ENCODE measurements at regions not wholly inside any gene's neighbourhood (a gene's known extent, or its start where the extent isn't known, plus 50 kb on each side); places are given as distances from the start of the nearest gene placed in this dataset.
A peak's percentile ranks its signal among the peaks of the same experiment; 100 is the strongest.
"Not testable (repeated sequence)": the region's sequence is repeated elsewhere in the genome, so short reads cannot be mapped to it uniquely, and the experiment has no call there.

GRCh38 chr6:26175033-26175427 lies 87.8 kb downstream of the HFE start:
- DNase-seq: no peak

GRCh38 chr6:26175428-26176181 lies 88.4 kb downstream of the HFE start:
- no peak for DNase-seq

- no peak for DNase-seq
Observed at GRCh38 chr6:26179675-26180074, 92.4 kb downstream of the HFE start.

GRCh38 chr6:26180346-26180745 lies 93.1 kb downstream of the HFE start:
- no peak for DNase-seq

DNA sequence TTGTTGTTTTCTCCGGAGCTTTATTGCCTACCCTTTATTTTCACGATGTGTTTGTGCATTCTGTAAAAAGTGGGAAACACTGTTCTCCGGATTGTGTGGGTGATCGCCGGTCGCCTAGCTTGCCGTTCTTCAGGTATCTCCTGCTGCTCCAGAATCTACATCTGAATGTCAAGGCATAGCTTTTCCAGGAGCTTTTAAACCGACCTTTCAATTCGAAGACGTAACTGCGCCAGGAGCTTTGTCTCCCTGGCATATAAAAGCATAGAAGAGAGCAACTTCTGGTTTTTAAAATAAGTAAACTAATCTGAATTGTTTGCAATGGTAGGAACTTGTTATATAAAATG lies 96.0 kb downstream of the HFE start:
- no peak for DNase-seq

GRCh38 chr6:26183581-26184366 lies 96.5 kb downstream of the HFE start:
- peak; percentile 25 to 61 for DNase-seq

DNA sequence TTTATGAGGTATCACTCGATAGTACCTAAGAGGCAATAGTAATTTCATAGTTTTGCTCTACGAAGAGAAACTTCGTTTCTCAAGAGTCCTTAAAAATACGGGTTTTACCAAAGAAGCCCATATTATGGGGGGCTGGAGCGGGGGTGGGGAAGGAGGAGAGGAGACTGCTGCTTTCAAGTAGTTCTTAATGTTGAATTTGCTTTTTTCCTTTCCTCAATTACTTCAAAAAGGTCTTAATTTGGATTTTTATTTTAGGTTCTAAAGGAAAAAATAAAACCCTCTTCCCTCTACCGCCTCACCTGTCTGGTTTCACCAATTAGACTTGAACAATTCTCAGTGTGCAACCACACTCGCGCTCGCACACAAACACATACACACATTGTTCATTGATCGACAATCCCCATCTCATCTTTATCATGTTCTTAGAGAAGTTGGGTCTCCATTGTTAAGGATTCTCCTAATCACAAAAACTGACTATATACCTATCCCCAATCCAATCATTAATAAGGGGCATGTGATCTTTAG lies 97.2 kb downstream of the HFE start:
- no peak for DNase-seq

GRCh38 chr6:26185004-26185403 lies 97.8 kb downstream of the HFE start:
- DNase-seq: no peak

DNA sequence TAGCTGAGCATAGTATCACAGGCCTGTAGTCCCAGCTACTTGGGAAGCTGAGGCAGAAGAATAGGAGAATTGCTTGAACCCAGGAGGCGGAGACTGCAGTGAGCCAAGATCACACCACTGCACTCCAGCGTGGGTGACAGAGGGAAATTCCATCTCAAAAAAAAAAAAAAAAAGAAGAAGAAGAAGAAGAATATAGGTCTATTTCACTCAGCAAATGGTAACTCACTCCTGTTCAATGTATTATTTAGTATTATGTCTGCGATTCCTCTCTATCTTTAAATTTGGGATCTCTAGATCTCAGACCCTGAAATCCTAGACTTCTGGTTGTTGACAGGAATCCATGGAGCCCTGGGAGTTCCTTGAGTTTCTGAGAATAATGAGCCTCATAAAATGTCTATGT lies 98.6 kb downstream of the HFE start:
- no peak for DNase-seq

GRCh38 chr6:26186652-26187051 lies 99.4 kb downstream of the HFE start:
- no peak for DNase-seq

GRCh38 chr6:26187292-26187691 lies 100.1 kb downstream of the HFE start:
- DNase-seq: no peak

DNA sequence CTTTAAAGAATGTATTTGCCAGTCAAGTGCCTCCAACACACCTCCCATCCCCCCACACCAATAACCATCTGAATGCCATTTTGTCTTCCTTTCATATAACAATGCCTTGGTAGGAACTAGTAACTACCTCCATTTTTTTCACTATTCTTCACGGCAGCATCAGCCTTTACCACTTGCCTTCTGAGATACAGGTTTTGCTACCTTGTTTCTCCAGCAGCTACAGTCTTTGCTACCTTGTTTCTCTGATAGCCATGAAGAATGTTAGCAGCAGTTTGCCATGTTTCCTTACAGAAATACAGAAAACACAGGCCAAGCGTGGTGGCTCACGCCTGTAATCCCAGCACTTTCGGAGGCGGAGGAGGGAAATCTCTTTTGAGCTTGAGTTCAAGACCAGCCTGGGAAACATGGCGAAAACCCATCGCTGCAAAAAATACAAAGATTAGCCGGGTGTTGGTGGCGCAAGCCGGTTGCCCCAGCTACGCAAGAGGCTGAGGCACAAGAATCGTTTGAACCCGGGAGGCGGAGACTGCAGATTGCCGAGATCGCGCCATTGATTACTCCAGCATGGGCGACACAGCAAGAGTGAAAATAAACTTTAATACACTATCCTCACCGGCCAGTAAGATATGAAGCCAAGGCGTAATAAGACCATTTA lies 100.9 kb downstream of the HFE start:
- no peak for DNase-seq

GRCh38 chr6:26191512-26191911 lies 104.3 kb downstream of the HFE start:
- DNase-seq: not testable (repeated sequence)

DNA sequence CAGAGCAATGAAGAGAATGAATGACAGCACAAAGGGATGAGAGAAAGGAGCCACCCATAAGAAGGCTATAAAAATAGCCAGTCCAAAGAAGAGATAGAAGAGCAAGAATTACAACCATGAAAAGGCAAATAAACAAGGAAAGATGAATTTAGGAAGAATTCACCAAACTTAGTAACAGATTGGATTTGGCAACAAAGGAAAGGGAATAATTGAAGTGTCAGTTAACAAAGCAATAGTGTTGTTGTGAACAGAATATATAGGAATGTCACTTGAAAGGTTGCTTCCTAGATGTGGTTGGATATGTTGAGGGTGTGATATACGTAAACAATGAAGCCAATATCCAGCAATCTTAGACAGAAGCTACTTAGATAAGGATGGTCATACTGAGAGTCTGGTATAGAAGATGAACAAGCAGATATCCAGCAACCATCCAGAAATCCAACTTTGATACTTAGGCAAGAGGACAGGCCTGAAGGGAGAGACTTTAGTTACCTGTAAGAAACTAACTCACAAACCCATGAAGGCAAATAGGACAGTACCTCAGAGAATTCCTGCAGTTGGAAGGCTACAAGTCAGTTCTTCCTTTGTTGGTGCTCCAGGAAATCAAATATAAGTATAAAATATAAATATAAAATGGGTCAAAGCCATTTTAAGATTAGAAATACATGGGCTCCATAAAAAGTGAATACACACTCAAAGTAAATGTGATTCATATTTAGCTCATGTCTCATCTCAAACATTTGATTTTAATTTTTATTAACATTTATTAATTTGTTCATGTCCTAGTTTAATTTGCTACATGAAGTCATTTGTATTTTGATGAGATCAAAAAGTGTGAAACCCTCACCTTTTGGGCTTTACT lies 106.5 kb downstream of the HFE start:
- no peak for DNase-seq

DNA sequence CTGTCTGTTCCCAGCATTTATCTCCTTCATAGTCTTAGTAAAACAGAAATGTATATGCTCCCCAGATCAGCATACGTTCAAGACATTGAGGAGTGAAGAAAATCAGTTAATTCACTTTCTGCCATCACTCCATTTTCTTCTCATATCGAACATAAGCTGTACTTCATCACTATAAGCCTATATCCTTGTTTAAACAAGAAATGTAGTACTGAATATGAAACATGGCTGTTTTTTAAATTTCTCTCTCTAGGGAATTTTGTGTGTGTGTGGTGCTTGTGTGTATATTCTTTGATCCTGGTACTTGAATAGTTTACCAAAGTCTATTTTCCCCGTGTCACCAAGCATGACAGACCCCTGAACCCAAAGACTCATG lies 107.1 kb downstream of the HFE start:
- no peak for DNase-seq

GRCh38 chr6:26194816-26195375 lies 107.7 kb downstream of the HFE start:
- DNase-seq: no peak

DNA sequence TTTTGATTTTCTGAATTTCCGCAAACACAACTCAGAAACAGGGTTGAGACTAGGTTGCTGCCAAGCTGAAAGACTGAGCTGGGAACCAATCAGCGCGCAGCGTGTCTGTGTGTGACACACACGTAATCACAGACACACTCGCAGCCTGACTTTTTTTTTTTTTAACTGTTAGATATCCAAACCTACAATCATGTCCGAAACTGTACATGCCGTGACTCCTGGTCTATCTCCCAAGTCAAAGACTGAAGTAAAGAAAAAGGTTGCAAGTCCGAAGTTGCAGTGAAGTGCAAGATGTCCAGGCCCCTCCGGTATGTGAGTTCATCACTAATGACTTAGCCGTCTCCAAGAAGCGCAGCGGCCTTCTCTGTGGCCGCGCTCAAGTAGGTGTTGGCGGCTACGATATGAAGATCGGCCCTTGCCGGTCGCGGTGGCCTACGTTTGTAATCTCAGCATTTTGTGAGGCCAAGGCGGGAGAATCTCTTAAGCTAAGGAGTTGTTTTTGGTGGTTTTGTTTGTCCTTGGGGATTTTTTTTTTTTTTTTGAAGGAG lies 108.2 kb downstream of the HFE start:
- peak; percentile 90 to 92 for DNase-seq

DNA sequence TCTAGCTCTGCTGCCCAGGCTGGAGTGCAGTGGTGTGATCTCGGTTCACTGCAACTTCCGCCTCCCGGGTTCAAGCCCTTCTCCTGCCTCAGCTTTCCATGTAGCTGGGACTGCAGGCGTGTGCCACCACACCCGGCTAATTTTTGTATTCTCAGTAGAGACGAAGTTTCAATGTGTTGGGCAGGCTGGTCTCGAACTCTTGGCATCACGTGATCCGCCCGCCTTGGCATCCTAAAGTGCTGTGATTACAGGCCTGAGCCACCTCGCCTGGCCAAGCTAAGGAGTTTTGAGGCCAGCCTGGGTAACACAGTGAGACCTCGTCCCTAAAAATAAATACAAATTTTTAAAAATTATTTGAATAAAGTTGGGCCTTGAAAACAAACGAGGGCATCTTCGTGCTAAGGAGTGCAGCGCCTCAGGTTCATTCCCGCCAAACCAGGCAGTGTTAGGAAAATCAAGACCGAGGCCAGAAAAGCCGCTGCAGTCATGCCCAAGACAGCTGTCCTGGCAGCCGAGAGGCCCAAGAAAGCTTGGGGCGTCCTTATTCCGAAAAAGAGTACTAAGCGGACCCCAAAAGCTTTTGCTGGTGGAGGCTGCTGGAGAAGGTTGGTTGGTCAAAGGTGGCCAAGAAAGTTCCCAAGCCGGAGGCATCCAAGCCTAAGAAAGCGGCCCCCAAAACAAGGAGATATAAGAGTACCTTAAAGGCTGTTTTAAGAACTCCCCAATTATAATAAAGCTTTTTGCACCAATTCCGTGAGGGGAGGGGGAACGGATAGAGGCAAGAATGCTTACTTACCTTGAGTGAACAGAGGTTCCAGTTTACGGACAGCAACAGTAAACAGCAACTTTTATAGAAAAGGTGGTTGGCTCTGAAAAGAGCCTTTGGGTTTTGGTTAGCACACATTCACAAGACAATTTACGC lies 109.0 kb downstream of the HFE start:
- DNase-seq: no peak

- DNase-seq: peak; percentile 41 to 73
Observed at GRCh38 chr6:26196846-26197635, 109.8 kb downstream of the HFE start.

- DNase-seq: no peak
Observed at GRCh38 chr6:26197636-26197932, 110.4 kb downstream of the HFE start.
